ENCODE measurements at regions not wholly inside any gene's neighbourhood (a gene's known extent, or its start where the extent isn't known, plus 50 kb on each side); places are given as distances from the start of the nearest gene placed in this dataset.
"Not testable (repeated sequence)": the region's sequence is repeated elsewhere in the genome, so short reads cannot be mapped to it uniquely, and the experiment has no call there.

DNA sequence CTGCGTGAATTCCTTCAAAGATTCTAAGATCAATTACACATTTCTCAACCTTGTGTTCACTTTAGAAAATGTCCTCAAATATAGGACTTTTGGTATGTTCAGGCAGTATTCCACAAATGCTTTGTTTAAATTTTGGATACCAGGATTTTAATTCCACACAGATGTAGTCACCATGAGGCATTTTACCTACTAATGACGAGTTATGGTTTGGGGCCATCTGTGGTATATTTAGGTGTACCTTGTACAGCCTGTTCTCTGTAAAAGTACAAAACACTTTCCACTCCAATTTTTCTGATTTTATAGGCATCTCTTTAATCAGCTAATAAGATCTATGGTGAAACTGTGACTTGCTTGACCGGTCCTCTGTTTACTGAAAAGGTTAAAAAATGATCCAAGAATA lies 275.7 kb upstream of the PRICKLE1 start:
- Histone ChIP-seq H4K20me1 (ENCODE audit: control insufficient read depth, extremely low read depth, insufficient read depth, low read length) (no peaks in the 10 kb centered on the region), H3K9me3 (ENCODE audit: control insufficient read depth, insufficient read depth, low read depth, low read length) (no peaks in the 10 kb centered on the region), H3K79me2 (ENCODE audit: control insufficient read depth, insufficient read depth, low read length) (no peaks in the 10 kb centered on the region), H3K36me3 (ENCODE audit: control insufficient read depth, insufficient read depth, low read length) (no peaks in the 10 kb centered on the region), H3K4me2 (ENCODE audit: extremely low read depth, insufficient read depth, low read length) (no peak overlapping the region), H3K9ac (ENCODE audit: insufficient read depth, low read length) (no peak overlapping the region), H3K4me1 (ENCODE audit: control insufficient read depth, extremely low read depth, insufficient read depth, low read length) (no peaks in the 10 kb centered on the region), H3K27ac (ENCODE audit: insufficient read depth, low read length) (no peak overlapping the region), H2AFZ (ENCODE audit: low read length) (no peak overlapping the region), H3K4me3 (replicated peaks in 1 of 4; ENCODE audit: control extremely low read depth in 1 of 4, insufficient read depth in 1 of 4, low read depth in 3 of 4, low read length in 4 of 4) (no peak overlapping the region), H3K27me3 (ENCODE audit: control insufficient read depth, insufficient read depth, low read length) (no peaks in the 10 kb centered on the region)
- DNase-seq (ENCODE audit: low read depth in 2 of 2): peak in 1 of 2 donors; percentile 62
- TF ChIP-seq CTCF (conservative IDR thresholded peaks at IDR 0.05 in 1 of 2, IDR thresholded peaks at IDR 0.05 in 1 of 2; ENCODE audit: low read depth in 1 of 2, low read length in 2 of 2) (no peak), EZH2 (IDR thresholded peaks at IDR 0.05; ENCODE audit: low read length, missing control alignments) (no peak)

GRCh38 chr12:42862055-42862454 lies 272.5 kb upstream of the PRICKLE1 start:
- peak in 1 of 2 donors; percentile 91 for DNase-seq (ENCODE audit: low read depth in 2 of 2)
- Histone ChIP-seq H2AFZ (ENCODE audit: low read length) (no peak overlapping the region), H3K36me3 (ENCODE audit: control insufficient read depth, insufficient read depth, low read length) (no peaks in the 10 kb centered on the region), H4K20me1 (ENCODE audit: control insufficient read depth, extremely low read depth, insufficient read depth, low read length) (no peaks in the 10 kb centered on the region), H3K27ac (ENCODE audit: insufficient read depth, low read length) (no peak overlapping the region), H3K4me1 (ENCODE audit: control insufficient read depth, extremely low read depth, insufficient read depth, low read length) (no peaks in the 10 kb centered on the region), H3K9me3 (ENCODE audit: control insufficient read depth, insufficient read depth, low read depth, low read length) (no peaks in the 10 kb centered on the region), H3K27me3 (ENCODE audit: control insufficient read depth, insufficient read depth, low read length) (no peaks in the 10 kb centered on the region), H3K4me2 (ENCODE audit: extremely low read depth, insufficient read depth, low read length) (no peak overlapping the region), H3K9ac (ENCODE audit: insufficient read depth, low read length) (no peak overlapping the region), H3K79me2 (ENCODE audit: control insufficient read depth, insufficient read depth, low read length) (no peaks in the 10 kb centered on the region), H3K4me3 (replicated peaks in 1 of 4; ENCODE audit: control extremely low read depth in 1 of 4, insufficient read depth in 1 of 4, low read depth in 3 of 4, low read length in 4 of 4) (no peak overlapping the region)
- TF ChIP-seq EZH2 (IDR thresholded peaks at IDR 0.05; ENCODE audit: low read length, missing control alignments) (no peak), CTCF (conservative IDR thresholded peaks at IDR 0.05 in 1 of 2, IDR thresholded peaks at IDR 0.05 in 1 of 2; ENCODE audit: low read depth in 1 of 2, low read length in 2 of 2) (no peak)

- H4K20me1 ChIP-seq (ENCODE audit: control insufficient read depth, extremely low read depth, insufficient read depth, low read length); H3K9ac ChIP-seq (ENCODE audit: insufficient read depth, low read length); H3K4me2 ChIP-seq (ENCODE audit: extremely low read depth, insufficient read depth, low read length); H2AFZ ChIP-seq (ENCODE audit: low read length); H3K79me2 ChIP-seq (ENCODE audit: control insufficient read depth, insufficient read depth, low read length); H3K27me3 ChIP-seq (ENCODE audit: control insufficient read depth, insufficient read depth, low read length); H3K4me1 ChIP-seq (ENCODE audit: control insufficient read depth, extremely low read depth, insufficient read depth, low read length); H3K4me3 ChIP-seq (replicated peaks in 1 of 4; ENCODE audit: control extremely low read depth in 1 of 4, insufficient read depth in 1 of 4, low read depth in 3 of 4, low read length in 4 of 4); H3K9me3 ChIP-seq (ENCODE audit: control insufficient read depth, insufficient read depth, low read depth, low read length); H3K27ac ChIP-seq (ENCODE audit: insufficient read depth, low read length); H3K36me3 ChIP-seq (ENCODE audit: control insufficient read depth, insufficient read depth, low read length): not testable (repeated sequence)
- DNase-seq (ENCODE audit: low read depth in 2 of 2): peak in 1 of 2 donors; percentile 81
These were observed 270.8 kb upstream of the PRICKLE1 start for GRCh38 chr12:42860331-42860730.

Measured in fibroblast of lung (primary cell).